ENCODE measurements at regions not wholly inside any gene's neighbourhood (a gene's known extent, or its start where the extent isn't known, plus 50 kb on each side); places are given as distances from the start of the nearest gene placed in this dataset.

DNA sequence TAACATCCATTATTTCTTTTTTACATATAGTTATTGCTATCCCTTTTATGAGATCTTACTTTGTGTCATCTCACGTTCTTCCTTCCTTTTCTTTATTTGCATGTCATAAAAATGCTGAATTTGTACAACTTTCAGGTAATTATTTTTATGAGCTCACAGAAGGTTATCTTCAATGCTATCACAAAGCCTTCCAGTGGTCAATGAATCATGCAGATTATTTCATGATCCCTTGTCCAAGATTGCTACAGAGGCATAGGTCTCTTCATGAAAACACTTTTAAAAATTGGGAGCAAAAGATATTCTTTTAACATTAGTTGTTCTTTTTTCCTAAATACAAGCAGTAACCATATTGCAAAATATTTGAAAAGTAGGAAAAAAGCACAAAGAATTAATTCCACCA lies 880.1 kb upstream of the NR2F2 start:
- no peak for TF ChIP-seq ZNF274 (IDR thresholded peaks at IDR 0.05; ENCODE audit: low read depth, low read length)
- no peak for TF ChIP-seq YY1 (IDR thresholded peaks at IDR 0.05; ENCODE audit: insufficient read depth, insufficient read length)
